Transverse colon (tissue), 4 donors: ENCODE measurements at regions not wholly inside any gene's neighbourhood (a gene's known extent, or its start where the extent isn't known, plus 50 kb on each side); places are given as distances from the start of the nearest gene placed in this dataset.
"Not testable (repeated sequence)": the region's sequence is repeated elsewhere in the genome, so short reads cannot be mapped to it uniquely, and the experiment has no call there.

Experiments
- DNase-seq: peaks from one replicate; pipeline ENCODE4 v3.0.0-alpha.2; 2019
- H3K27ac ChIP-seq, 4 donors: fragments of 200-600 bp; sonication (generic); 2 replicates each; pipeline ENCODE4 v1.5.1; 2016 to 2018; ENCODE audit warnings: inconsistent platforms in 4 of 4
- H3K27me3 ChIP-seq: fragments of 200-600 bp; sonication (generic); 2 replicates; pipeline ENCODE4 v1.5.1; 2017; ENCODE audit warnings: inconsistent platforms
- H3K36me3 ChIP-seq, 4 donors: fragments of 200-600 bp; sonication (generic); 2 replicates each; pipeline ENCODE4 v1.5.1; 2017 to 2019; ENCODE audit warnings: inconsistent platforms in 4 of 4
- H3K4me1 ChIP-seq, 4 donors: fragments of 200-600 bp; sonication (generic); 2 replicates each; pipeline ENCODE4 v1.5.1; 2017 to 2020; ENCODE audit warnings: inconsistent platforms in 4 of 4
- H3K4me3 ChIP-seq, 4 donors: fragments of 200-600 bp; sonication (generic); 1 replicate in 1 of 4; 2 replicates in 3 of 4; pipeline versions ENCODE4 v1.5.1 to v1.6.1; 2017 to 2019; ENCODE audit warnings: inconsistent platforms in 4 of 4
- H3K9me3 ChIP-seq, 2 donors: fragments of 200-600 bp; sonication (generic); 2 replicates each; pipeline ENCODE4 v1.5.1; 2017 to 2019; ENCODE audit warnings: inconsistent platforms in 2 of 2
- EP300 ChIP-seq: sonication (generic); formaldehyde crosslinking; IDR thresholded peaks from one replicate; pipeline ENCODE4 v1.6.1; 2017; ENCODE audit warnings: antibody characterized with exemption, low read depth
- POLR2A ChIP-seq: fragments of 450-650 bp; IDR thresholded peaks from one replicate; pipeline ENCODE4 v1.6.1; 2016; ENCODE audit warnings: antibody characterized with exemption, mild to moderate bottlenecking, moderate library complexity
- POLR2AphosphoS5 ChIP-seq, 3 donors: sonication (generic); formaldehyde crosslinking; IDR thresholded peaks; one replicate each; pipeline ENCODE4 v1.6.1; 2016; ENCODE audit warnings: antibody characterized with exemption in 3 of 3
- WGBS, 2 donors: methylation state at CpG; one replicate each; pipeline ENCODE4 v1.1.5; 2018; ENCODE audit warnings: low coverage in 1 of 2; 5-methylcytosine and 5-hydroxymethylcytosine counted together
- in situ Hi-C, 4 donors: fragments of 200-750 bp; cut with MboI; loops; one replicate each; pipeline versions ENCODE4 v1.15.0 to v1.15.1; 2017; ENCODE audit warnings: low sequenced_read_pairs in 3 of 4, low pct_ligation_motif_present in 1 of 4, low pct_unique_long_range_greater_than_20kb in 1 of 4
- intact Hi-C: fragments of 100-400 bp; cut with DNase I; formaldehyde crosslinking; loops from one replicate; pipeline ENCODE4 v1.15.1; 2023; ENCODE audit warnings: low total_unique reads
- TF ChIP-seq, protein P1 (sequence below), 5 experiments: fragments of 200-600 bp in 3 of 5; fragments of 450-650 bp in 2 of 5; sonication (generic) in 3 of 5; IDR thresholded peaks; 1 replicate in 2 of 5; 2 replicates in 3 of 5; pipeline ENCODE4 v1.5.1; 2016 to 2017; ENCODE audit warnings: antibody characterized with exemption in 5 of 5, inconsistent platforms in 3 of 5, mild to moderate bottlenecking in 2 of 5, moderate library complexity in 1 of 5

DNA sequence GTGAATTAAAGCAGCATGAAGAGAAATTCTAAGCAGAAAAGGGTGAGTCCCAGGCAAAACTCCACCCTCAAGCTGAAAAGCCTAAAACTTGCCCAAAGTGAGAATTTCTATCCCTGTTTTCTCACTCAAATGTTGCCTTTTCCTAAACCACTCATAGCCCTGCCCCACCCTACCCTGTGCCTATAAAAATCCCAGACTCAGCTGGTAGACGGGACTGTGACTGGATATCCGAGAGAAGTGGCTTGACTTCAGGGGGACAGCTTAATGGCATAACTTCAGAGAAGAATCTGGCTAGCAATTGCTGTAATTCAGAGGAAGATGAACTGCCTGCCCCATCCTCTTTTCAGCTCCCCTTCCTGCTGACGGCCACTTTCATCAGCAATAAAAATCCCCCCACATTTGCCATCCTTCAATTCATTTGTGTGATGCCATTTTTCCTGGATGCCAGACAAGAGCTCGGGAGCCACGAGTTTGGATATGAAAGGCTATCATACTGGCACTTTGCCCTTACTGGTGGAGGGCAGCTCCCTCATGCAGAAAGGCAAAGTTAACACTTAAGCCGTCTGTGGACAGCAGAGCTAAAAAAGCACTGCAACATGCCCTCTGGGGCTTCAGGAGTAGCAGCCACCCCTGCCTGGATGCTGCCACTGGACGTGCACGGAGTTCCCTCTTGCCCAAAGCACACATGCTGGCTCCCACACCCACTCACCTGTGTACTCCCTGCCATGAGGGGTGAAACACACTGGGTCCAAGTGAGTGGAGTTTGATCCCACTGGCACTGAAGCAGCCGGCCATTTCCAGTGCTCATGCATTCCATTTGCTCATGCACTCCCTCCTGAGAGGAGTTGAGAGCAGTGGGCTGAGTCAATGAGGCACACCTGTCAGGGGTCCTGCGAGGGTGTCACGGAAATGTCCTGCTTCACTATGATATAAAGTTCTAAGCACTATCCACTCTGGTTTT, 670.6 kb downstream of the PLOD2 start:
- H3K27ac ChIP-seq = no peak overlapping the region
- DNase-seq = no peak
- no peaks in the 10 kb centered on the region for H3K36me3 ChIP-seq
- no peak overlapping the region for H3K4me3 ChIP-seq
- H3K9me3 ChIP-seq = no peaks in the 10 kb centered on the region
- TF ChIP-seq, protein P1, sequence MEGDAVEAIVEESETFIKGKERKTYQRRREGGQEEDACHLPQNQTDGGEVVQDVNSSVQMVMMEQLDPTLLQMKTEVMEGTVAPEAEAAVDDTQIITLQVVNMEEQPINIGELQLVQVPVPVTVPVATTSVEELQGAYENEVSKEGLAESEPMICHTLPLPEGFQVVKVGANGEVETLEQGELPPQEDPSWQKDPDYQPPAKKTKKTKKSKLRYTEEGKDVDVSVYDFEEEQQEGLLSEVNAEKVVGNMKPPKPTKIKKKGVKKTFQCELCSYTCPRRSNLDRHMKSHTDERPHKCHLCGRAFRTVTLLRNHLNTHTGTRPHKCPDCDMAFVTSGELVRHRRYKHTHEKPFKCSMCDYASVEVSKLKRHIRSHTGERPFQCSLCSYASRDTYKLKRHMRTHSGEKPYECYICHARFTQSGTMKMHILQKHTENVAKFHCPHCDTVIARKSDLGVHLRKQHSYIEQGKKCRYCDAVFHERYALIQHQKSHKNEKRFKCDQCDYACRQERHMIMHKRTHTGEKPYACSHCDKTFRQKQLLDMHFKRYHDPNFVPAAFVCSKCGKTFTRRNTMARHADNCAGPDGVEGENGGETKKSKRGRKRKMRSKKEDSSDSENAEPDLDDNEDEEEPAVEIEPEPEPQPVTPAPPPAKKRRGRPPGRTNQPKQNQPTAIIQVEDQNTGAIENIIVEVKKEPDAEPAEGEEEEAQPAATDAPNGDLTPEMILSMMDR (IDR thresholded peaks at IDR 0.05) = no peak
- TF ChIP-seq POLR2A = no peak
- TF ChIP-seq POLR2AphosphoS5 (IDR thresholded peaks at IDR 0.05) = no peak
- TF ChIP-seq EP300 = no peak
- in situ Hi-C loops = no loop called here
- intact Hi-C loops = no loop called here
- no peaks in the 10 kb centered on the region for H3K27me3 ChIP-seq
- WGBS, 2 donors = 66 to 74% methylated on average over 3 to 11 of the region's 11 CpGs
- H3K4me1 ChIP-seq = no peaks in the 10 kb centered on the region

DNA sequence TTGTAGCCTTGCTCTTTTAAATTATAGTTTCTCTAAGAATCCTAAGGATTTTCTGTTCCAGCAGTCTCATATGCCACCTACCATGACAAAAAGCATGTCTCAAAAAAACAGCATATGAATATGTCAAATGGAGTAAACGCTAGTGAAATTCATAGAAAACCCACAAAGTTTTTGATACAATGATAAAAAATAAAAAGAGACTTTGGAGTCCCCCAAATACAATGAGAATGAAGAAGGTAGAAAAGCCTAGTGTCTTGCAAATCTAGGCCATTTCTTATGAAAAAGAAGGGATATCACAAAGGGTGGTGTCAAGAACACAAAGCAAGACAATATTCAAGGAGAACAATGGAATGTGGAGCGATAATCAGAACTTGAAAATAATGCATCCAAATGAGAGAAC, 668.5 kb downstream of the PLOD2 start:
- in situ Hi-C loops (no loop called here), intact Hi-C loops (no loop called here)
- Histone ChIP-seq H3K4me3 (no peak overlapping the region), H3K4me1 (no peaks in the 10 kb centered on the region), H3K36me3 (no peaks in the 10 kb centered on the region), H3K27ac (no peak overlapping the region), H3K9me3 (no peaks in the 10 kb centered on the region), H3K27me3 (no peaks in the 10 kb centered on the region)
- 70 to 76% methylated on average over 2 of the region's 2 CpGs for WGBS, 2 donors
- no peak for TF ChIP-seq EP300
- TF ChIP-seq, protein P1 (IDR thresholded peaks at IDR 0.05) = no peak
- no peak for TF ChIP-seq POLR2A
- TF ChIP-seq POLR2AphosphoS5 (IDR thresholded peaks at IDR 0.05) = no peak
- no peak for DNase-seq

DNA sequence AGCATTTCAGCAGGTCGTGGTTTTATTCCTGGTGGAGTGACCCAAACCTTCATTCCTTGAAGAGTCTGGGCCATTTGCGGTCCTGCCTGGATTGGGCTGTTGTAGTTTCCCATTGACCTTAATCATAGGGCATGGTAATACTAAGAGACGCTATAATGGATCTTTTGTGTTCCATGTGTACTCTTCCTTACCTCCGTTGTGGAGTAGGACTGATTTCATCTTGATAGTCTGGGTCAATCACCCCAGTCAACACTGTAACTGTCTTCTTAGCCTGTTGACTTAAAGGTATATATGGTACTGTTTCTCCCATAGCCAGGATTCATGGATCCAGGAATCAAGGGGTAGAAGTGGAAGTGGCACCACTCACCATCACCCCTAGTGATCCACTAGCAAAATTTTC, 643.6 kb downstream of the PLOD2 start:
- in situ Hi-C loops, H3K9me3 ChIP-seq, H3K4me1 ChIP-seq, H3K27ac ChIP-seq, H3K36me3 ChIP-seq, DNase-seq, H3K4me3 ChIP-seq, intact Hi-C loops, H3K27me3 ChIP-seq: not testable (repeated sequence)
- 72 to 85% methylated on average over 4 of the region's 4 CpGs for WGBS, 2 donors

DNA sequence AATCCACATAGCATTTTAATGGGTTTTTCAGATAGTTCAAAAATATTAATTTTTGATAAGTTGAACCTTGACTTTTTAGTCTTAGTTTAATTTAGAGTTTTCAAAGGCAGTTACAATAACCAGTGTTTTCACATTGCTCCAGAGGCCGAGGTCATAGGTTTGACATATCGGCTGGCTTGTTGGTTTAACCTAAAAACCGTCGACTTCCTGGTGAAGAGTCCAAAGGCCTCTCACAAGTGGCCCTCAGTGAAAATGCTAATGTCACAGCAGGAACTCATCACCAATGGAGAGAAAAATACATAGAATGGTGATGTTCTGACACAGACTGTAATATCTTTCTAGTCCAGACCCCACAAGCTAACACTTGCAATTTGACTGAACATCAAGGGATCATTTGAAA, 642.3 kb downstream of the PLOD2 start:
- WGBS, 2 donors = 22 to 50% methylated on average over 3 to 4 of the region's 4 CpGs
- no peaks in the 10 kb centered on the region for H3K27me3 ChIP-seq

DNA sequence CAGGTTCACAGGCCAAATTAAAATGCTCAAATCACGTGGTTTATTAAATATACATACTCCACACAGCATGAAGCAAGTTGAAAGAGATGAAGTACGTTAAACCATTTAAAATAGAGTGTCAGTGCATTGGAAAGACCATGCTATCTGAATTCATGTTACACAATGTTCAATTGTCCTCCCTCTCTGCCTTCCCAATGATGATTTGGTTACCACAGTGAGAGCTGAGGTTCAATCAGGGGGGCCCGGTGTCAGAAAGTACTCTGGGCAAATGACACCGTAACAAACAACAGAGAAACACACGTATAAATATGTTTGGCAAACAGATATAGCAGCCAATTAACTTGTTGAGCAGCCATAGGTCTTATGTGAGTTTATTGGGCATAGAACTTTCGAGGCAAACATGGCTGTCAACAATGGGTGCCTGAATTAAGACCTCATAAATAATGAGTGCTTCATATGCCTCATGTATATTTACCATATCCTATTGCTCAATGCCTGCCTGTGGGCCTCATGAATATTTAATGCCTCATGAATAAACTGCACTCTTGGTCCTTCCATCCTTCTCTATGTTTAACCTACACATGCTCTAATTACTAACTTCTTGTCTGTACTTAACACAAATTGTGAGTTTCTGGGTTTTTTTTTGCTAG, 641.5 kb downstream of the PLOD2 start:
- Histone ChIP-seq H3K4me1 (no peaks in the 10 kb centered on the region), H3K9me3 (no peaks in the 10 kb centered on the region), H3K36me3 (no peaks in the 10 kb centered on the region), H3K27ac (no peak overlapping the region), H3K27me3 (no peaks in the 10 kb centered on the region), H3K4me3 (no peak overlapping the region)
- 50 to 66% methylated on average over 6 of the region's 6 CpGs for WGBS, 2 donors
- in situ Hi-C loops (no loop called here), intact Hi-C loops (no loop called here)
- TF ChIP-seq EP300 (no peak), POLR2A (no peak), POLR2AphosphoS5 (IDR thresholded peaks at IDR 0.05) (no peak)
- TF ChIP-seq, protein P1 (IDR thresholded peaks at IDR 0.05) = no peak
- no peak for DNase-seq

More for the DNA sequence above, 642.3 kb downstream of the PLOD2 start:
- TF ChIP-seq EP300 (no peak), POLR2AphosphoS5 (IDR thresholded peaks at IDR 0.05) (no peak)
- H3K27ac ChIP-seq = no peak overlapping the region
- H3K9me3 ChIP-seq = no peaks in the 10 kb centered on the region
- intact Hi-C loops = no loop called here
- no peak for DNase-seq
- H3K4me3 ChIP-seq = no peak overlapping the region
- in situ Hi-C loops = no loop called here
- no peaks in the 10 kb centered on the region for H3K4me1 ChIP-seq
- H3K36me3 ChIP-seq = no peaks in the 10 kb centered on the region
